ENCODE measurements at regions not wholly inside any gene's neighbourhood (a gene's known extent, or its start where the extent isn't known, plus 50 kb on each side); places are given as distances from the start of the nearest gene placed in this dataset.

DNA sequence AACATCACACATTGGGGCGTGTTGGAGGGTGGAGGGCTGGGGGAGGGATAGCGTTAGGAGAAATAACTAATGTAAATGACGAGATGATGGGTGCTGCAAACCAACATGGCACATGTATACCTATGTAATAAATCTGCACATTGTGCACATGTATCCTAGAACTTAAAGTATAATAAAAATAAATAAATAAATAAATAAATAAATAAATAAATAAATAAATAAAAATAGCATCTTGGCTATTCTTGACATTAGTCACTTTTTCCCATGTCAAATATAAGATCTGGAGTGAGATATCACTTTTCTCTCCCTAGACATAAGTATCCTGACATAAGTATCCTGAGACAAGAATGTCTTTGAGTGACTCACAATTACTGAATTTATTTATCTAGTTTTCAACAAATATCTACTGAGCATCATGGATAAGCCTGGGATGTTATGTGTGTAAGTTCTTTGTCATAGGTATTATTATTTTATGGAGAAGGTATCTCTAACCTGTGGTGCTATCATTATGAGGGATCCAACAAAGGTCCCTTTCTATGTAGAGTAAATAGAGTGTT is 691.3 kb downstream of the SORCS1 start:
- Histone ChIP-seq H3K4me1 (no peaks in the 10 kb centered on the region), H3K27ac (no peak overlapping the region), H3K27me3 (no peaks in the 10 kb centered on the region), H3K9me3 (no peaks in the 10 kb centered on the region), H3K4me3 (no peak overlapping the region), H3K36me3 (no peaks in the 10 kb centered on the region)
- intact Hi-C loops (cut with DNase I; ENCODE audit: low total_unique reads) = no loop called here
- DNase-seq = no peak
- TF ChIP-seq, protein P1, sequence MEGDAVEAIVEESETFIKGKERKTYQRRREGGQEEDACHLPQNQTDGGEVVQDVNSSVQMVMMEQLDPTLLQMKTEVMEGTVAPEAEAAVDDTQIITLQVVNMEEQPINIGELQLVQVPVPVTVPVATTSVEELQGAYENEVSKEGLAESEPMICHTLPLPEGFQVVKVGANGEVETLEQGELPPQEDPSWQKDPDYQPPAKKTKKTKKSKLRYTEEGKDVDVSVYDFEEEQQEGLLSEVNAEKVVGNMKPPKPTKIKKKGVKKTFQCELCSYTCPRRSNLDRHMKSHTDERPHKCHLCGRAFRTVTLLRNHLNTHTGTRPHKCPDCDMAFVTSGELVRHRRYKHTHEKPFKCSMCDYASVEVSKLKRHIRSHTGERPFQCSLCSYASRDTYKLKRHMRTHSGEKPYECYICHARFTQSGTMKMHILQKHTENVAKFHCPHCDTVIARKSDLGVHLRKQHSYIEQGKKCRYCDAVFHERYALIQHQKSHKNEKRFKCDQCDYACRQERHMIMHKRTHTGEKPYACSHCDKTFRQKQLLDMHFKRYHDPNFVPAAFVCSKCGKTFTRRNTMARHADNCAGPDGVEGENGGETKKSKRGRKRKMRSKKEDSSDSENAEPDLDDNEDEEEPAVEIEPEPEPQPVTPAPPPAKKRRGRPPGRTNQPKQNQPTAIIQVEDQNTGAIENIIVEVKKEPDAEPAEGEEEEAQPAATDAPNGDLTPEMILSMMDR (IDR thresholded peaks at IDR 0.05) = no peak
- TF ChIP-seq POLR2A (IDR thresholded peaks at IDR 0.05) = no peak

DNA sequence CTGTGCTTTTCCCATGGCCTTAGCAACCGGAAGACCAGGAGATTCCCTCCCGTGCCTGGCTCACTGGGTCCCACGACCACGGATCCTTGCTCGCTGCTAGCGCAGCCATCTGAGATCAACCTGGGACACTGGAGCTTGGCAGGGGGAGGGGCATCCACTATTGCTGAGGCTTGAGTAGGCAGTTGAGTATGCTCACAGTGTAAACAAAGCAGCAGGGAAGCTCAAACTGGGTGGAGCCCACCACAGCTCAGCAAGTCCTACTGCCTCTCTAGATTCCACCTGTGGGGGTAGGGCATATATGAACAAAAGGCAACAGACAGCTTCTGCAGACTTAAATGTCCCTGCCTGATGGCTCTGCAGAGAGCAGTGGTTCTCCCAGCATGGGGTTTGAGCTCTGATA is 697.0 kb downstream of the SORCS1 start:
- intact Hi-C loops (cut with DNase I; ENCODE audit: low total_unique reads) = no loop called here
- no peak for DNase-seq
- H3K36me3 ChIP-seq = no peaks in the 10 kb centered on the region
- no peaks in the 10 kb centered on the region for H3K27me3 ChIP-seq
- no peaks in the 10 kb centered on the region for H3K4me1 ChIP-seq
- H3K4me3 ChIP-seq = no peak overlapping the region
- TF ChIP-seq, protein P1 (IDR thresholded peaks at IDR 0.05) = no peak
- TF ChIP-seq POLR2A (IDR thresholded peaks at IDR 0.05) = no peak
- H3K27ac ChIP-seq = no peak overlapping the region
- H3K9me3 ChIP-seq = no peaks in the 10 kb centered on the region

DNA sequence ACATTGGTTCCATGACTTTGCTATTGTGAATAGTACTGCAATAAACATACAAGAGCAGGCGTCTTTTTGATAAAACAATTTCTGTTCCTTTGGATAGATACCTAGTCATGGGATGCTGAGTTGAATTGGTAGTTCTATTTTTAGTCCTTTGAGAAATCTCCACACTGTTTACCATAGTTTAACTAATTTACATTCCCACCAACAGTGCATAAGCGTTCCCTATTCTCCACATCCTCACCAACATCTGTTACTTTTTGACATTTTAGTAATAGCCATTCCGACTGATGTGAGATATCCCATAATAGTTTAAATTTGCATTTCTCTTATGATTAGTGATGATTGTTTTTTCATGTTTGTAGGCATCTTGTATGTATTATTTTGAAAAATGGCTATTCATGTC is 707.0 kb downstream of the SORCS1 start:
- intact Hi-C loops (cut with DNase I; ENCODE audit: low total_unique reads) = no loop called here
- Histone ChIP-seq H3K4me3 (no peak overlapping the region), H3K36me3 (no peaks in the 10 kb centered on the region), H3K27me3 (no peaks in the 10 kb centered on the region), H3K27ac (no peak overlapping the region), H3K4me1 (no peaks in the 10 kb centered on the region), H3K9me3 (no peaks in the 10 kb centered on the region)
- TF ChIP-seq POLR2A (IDR thresholded peaks at IDR 0.05) = no peak
- TF ChIP-seq, protein P1 (IDR thresholded peaks at IDR 0.05) = no peak
- no peak for DNase-seq

DNA sequence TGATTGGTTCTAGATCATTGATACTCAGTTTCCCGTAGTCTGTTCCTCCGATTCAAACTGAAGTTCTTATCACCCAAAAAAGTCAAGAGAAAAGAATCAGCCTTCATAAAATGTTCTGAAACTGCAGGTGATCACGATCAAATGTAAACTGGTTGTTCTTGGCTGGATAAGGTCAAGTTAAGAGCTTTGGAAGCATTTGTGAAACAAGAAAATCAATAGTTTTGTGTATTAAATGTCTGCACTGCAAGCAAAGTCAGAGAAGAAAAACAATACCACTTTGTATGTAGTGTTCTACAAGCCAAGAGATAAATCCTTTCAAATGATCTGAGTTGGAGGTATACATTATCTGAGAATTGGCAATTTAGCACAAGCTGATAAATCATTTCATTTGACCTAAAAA is 710.3 kb downstream of the SORCS1 start:
- no peak for TF ChIP-seq POLR2A (IDR thresholded peaks at IDR 0.05)
- TF ChIP-seq, protein P1 (IDR thresholded peaks at IDR 0.05) = no peak
- DNase-seq = no peak
- Histone ChIP-seq H3K4me3 (no peak overlapping the region), H3K27me3 (no peaks in the 10 kb centered on the region), H3K27ac (no peak overlapping the region), H3K36me3 (no peaks in the 10 kb centered on the region), H3K9me3 (no peaks in the 10 kb centered on the region), H3K4me1 (no peaks in the 10 kb centered on the region)
- intact Hi-C loops (cut with DNase I; ENCODE audit: low total_unique reads) = no loop called here

DNA sequence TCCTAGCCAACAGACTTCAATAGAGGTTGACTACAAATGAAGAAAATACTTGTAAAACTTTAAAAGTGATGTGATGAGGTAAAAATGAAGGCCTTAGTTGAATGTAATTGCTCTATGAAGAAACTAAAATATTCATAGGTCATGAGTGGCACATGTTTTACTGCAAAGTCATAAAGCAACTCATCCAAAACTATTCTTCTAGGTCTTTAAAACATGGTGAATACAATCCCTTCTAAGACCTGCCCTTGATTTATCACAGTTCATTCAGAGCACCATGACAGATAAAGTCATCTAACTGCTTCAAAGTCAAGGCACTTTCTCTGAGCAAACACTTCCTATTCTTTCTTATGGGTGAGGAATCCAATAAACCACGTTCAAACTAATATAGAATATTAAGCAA is 713.5 kb downstream of the SORCS1 start:
- no peak for TF ChIP-seq POLR2A (IDR thresholded peaks at IDR 0.05)
- TF ChIP-seq, protein P1 (IDR thresholded peaks at IDR 0.05) = no peak
- H3K4me3 ChIP-seq = no peak overlapping the region
- H3K9me3 ChIP-seq = no peaks in the 10 kb centered on the region
- no peaks in the 10 kb centered on the region for H3K27me3 ChIP-seq
- DNase-seq = no peak
- intact Hi-C loops (cut with DNase I; ENCODE audit: low total_unique reads) = no loop called here
- no peaks in the 10 kb centered on the region for H3K36me3 ChIP-seq
- no peaks in the 10 kb centered on the region for H3K4me1 ChIP-seq
- no peak overlapping the region for H3K27ac ChIP-seq

Measured in uterus (tissue), 3 donors.